ENCODE measurements at regions not wholly inside any gene's neighbourhood (a gene's known extent, or its start where the extent isn't known, plus 50 kb on each side); places are given as distances from the start of the nearest gene placed in this dataset.
A peak's percentile ranks its signal among the peaks of the same experiment; 100 is the strongest.

DNA sequence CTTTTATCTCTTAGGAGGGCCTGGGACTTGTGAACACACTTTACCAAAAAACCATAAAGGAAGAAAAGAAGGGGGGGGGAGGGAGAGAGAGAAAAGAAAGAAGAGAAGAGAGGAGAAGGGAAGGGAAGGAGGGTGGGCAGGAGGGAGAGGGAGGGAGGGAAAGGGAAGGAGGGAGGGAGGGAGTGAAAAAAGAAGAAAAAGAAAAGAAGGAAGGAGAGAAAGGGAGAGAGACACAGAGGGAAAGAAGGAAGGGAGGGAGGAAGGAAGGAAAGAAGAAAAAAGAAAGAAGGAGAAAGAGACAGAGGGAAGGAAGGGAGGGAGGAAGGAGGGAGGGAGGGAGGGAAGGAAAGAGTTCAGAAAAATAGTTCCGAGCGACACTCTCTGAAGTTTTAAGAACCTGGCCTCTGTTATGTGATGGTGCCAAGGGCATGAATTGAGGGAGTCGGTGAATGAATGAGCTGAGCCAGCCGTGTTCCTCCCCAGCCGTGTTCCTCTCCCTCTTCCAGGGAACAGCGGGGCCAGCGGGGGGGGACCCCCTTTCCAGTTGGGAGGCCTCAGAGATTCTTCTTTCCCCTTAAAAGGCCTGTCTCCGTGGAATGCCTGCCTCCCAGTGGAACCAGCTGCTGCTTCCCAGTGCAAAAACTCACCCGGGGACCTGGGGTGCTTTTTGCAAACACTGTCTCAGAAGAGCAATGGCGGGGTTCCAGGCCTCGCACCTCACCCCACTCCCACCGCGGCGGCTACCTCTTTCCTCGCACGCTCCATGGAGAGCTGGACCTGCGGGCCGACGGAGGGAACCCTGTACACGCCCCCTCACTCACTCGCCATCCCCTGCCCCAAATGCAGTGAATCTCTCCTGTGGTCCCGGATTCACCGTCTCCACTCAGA is 84.1 kb downstream of the FOXL3 start:
- peaks cover 0 to 28% of the 10 kb centered on the region in 2 donors for H3K27me3 ChIP-seq
- intact Hi-C loops (cut with DNase I; ENCODE audit: low total_unique reads), result no loop called here
- no peaks in the 10 kb centered on the region for H3K9me3 ChIP-seq
- peak; percentile 49 to 72 for DNase-seq (ENCODE audit: low spot score in 2 of 2)
- peaks cover 5% of the 10 kb centered on the region in 2 donors for H3K4me1 ChIP-seq
- peak overlapping the region; percentile 77 to 79 for H3K27ac ChIP-seq
- TF ChIP-seq POLR2A (IDR thresholded peaks at IDR 0.05), result no peak
- TF ChIP-seq, protein P1, sequence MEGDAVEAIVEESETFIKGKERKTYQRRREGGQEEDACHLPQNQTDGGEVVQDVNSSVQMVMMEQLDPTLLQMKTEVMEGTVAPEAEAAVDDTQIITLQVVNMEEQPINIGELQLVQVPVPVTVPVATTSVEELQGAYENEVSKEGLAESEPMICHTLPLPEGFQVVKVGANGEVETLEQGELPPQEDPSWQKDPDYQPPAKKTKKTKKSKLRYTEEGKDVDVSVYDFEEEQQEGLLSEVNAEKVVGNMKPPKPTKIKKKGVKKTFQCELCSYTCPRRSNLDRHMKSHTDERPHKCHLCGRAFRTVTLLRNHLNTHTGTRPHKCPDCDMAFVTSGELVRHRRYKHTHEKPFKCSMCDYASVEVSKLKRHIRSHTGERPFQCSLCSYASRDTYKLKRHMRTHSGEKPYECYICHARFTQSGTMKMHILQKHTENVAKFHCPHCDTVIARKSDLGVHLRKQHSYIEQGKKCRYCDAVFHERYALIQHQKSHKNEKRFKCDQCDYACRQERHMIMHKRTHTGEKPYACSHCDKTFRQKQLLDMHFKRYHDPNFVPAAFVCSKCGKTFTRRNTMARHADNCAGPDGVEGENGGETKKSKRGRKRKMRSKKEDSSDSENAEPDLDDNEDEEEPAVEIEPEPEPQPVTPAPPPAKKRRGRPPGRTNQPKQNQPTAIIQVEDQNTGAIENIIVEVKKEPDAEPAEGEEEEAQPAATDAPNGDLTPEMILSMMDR (IDR thresholded peaks at IDR 0.05), result no peak
- TF ChIP-seq POLR2AphosphoS5 (IDR thresholded peaks at IDR 0.05), result no peak
- peak overlapping the region in 1 of 3 donors; percentile 23 for H3K4me3 ChIP-seq
- H3K36me3 ChIP-seq, result no peaks in the 10 kb centered on the region

DNA sequence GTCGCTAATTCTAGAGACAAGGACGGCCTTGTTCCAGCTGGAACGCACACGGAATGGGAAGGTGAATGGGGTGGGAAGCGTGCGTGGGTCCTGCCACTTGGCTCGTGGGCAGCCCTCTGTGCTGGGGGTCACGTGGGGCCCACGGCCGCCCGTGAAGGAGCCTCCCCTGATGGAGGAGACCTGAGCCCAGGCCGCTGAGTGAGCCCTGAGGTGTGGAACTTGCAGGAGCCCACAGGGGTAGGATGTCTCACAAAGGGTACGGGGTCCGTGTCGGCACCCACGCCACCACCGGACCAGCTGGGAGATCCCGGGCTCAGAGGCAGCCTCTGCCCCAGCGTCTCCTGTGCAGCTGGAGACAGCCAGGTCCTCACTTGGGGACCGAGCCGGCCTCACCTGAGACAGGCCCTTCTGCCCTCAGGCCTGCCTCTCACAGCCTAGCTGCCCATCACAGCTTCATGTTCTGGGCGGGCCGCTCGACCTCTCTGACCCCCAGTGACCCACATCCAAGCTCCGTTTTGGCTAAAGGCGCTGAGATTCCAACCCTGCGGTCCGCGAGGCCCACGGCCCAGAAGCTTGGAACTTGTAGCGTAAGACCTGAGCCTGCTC is 84.8 kb downstream of the FOXL3 start:
- H3K4me3 ChIP-seq, result peak overlapping the region in 1 of 3 donors; percentile 23
- TF ChIP-seq, protein P1 (IDR thresholded peaks at IDR 0.05), result no peak
- TF ChIP-seq POLR2AphosphoS5 (IDR thresholded peaks at IDR 0.05), result no peak
- TF ChIP-seq POLR2A (IDR thresholded peaks at IDR 0.05), result no peak
- no peaks in the 10 kb centered on the region for H3K9me3 ChIP-seq
- H3K27me3 ChIP-seq, result peaks cover 0 to 28% of the 10 kb centered on the region in 2 donors
- peaks cover 2 to 4% of the 10 kb centered on the region in 2 donors for H3K4me1 ChIP-seq
- intact Hi-C loops (cut with DNase I; ENCODE audit: low total_unique reads), result no loop called here
- peak overlapping the region; percentile 77 to 79 for H3K27ac ChIP-seq
- peak; percentile 17 to 35 for DNase-seq (ENCODE audit: low spot score in 2 of 2)
- H3K36me3 ChIP-seq, result no peaks in the 10 kb centered on the region

DNA sequence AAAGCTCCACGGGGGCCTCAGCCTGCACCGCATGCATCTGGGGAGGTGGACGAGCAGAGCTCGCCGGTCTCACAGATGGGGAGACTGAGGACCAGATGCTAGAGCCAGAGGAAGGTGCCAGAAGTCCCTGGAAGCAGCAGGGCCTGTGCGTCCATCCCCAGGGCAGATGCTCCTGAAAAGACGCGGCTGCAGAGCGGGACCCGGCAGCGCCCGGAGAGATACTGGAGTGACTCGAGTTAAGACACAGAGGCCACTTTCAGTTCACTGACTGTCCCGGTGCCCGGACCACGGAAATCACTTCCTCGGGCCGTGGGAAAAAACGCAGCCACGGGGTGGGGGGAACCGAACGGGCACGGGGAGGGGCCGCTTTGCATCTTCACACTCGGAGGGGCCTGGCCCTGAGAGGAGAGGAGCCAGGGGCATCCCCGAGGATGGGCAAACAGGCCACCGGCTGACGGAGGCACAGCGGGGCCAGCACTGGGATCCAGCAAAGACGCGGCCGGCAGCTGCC is 85.4 kb downstream of the FOXL3 start:
- H3K4me1 ChIP-seq, result no peaks in the 10 kb centered on the region
- peak overlapping the region; percentile 77 to 79 for H3K27ac ChIP-seq
- H3K36me3 ChIP-seq, result no peaks in the 10 kb centered on the region
- DNase-seq (ENCODE audit: low spot score in 2 of 2), result peak; percentile 22 to 43
- H3K27me3 ChIP-seq, result peaks cover 0 to 28% of the 10 kb centered on the region in 2 donors
- no peaks in the 10 kb centered on the region for H3K9me3 ChIP-seq
- intact Hi-C loops (cut with DNase I; ENCODE audit: low total_unique reads), result no loop called here
- H3K4me3 ChIP-seq, result peak overlapping the region in 2 of 3 donors; percentile 23 to 39
- TF ChIP-seq, protein P1 (IDR thresholded peaks at IDR 0.05), result no peak
- TF ChIP-seq POLR2A (IDR thresholded peaks at IDR 0.05) (no peak), POLR2AphosphoS5 (IDR thresholded peaks at IDR 0.05) (no peak)

DNA sequence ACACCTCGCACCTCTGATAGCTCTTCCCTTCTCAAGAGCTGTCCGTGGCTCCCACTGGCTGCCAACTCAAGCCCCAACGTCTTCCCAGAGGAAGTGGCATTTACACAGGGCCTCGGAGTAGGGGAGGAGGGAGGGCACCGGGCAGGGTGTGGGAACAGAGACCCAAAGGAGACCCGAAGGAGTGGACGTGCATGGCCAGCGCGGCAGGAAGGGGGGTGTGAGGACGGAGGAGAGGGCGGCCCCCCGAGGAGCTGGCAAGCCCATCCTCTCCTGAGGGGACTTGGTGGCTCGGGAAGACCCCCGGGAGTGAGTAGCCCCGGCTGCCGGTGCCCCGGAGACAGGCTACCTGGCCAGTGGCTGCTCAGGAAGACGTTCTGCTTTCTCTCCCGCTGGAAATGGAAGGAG is 85.9 kb downstream of the FOXL3 start:
- peak in 1 of 2 donors; percentile 46 for DNase-seq (ENCODE audit: low spot score in 2 of 2)
- intact Hi-C loops (cut with DNase I; ENCODE audit: low total_unique reads), result no loop called here
- H3K9me3 ChIP-seq, result no peaks in the 10 kb centered on the region

More for the DNA sequence above, 85.9 kb downstream of the FOXL3 start:
- Histone ChIP-seq H3K27ac (peak overlapping the region; percentile 77 to 79), H3K4me1 (no peaks in the 10 kb centered on the region), H3K27me3 (peaks cover 0 to 28% of the 10 kb centered on the region in 2 donors), H3K36me3 (no peaks in the 10 kb centered on the region), H3K4me3 (peak overlapping the region in 2 of 3 donors; percentile 23 to 39)
- TF ChIP-seq POLR2A (IDR thresholded peaks at IDR 0.05) (no peak), POLR2AphosphoS5 (IDR thresholded peaks at IDR 0.05) (no peak)
- TF ChIP-seq, protein P1 (IDR thresholded peaks at IDR 0.05), result no peak

Data from breast epithelium (tissue), 4 donors.